DOHH2 (cell line): ENCODE measurements at regions not wholly inside any gene's neighbourhood (a gene's known extent, or its start where the extent isn't known, plus 50 kb on each side); places are given as distances from the start of the nearest gene placed in this dataset.

Source experiments
- CTCF ChIP-seq: fragments of 200-600 bp; sonication (generic); IDR thresholded peaks from one replicate; pipeline ENCODE4 v1.5.1; 2014; ENCODE audit warnings: antibody characterized with exemption, mild to moderate bottlenecking, low read depth, low read length; ENCODE audit not compliant: poor library complexity, severe bottlenecking
- EZH2phosphoT487 ChIP-seq: fragments of 200-600 bp; sonication (generic); IDR thresholded peaks from 2 replicates; pipeline ENCODE4 v1.6.1; 2017; ENCODE audit warnings: borderline replicate concordance, mild to moderate bottlenecking, antibody characterized with exemption, low read length, moderate library complexity, mixed read lengths

GRCh38 chr11:109772892-109773291 is 320.3 kb upstream of the ZC3H12C start:
- TF ChIP-seq CTCF (no peak), EZH2phosphoT487 (no peak)
